LNCaP clone FGC (cell line): ENCODE measurements at regions not wholly inside any gene's neighbourhood (a gene's known extent, or its start where the extent isn't known, plus 50 kb on each side); places are given as distances from the start of the nearest gene placed in this dataset.
A peak's percentile ranks its signal among the peaks of the same experiment; 100 is the strongest.

Experiments
- DNase-seq: peaks from one replicate; pipeline ENCODE4 v3.0.0-alpha.2; 2011; ENCODE audit warnings: low read depth
- H3K4me3 ChIP-seq: 2 replicates; pipeline ENCODE4 v1.5.1; 2011; ENCODE audit warnings: mild to moderate bottlenecking, low read depth, low read length, control low read depth
- TF ChIP-seq, protein P1 (sequence below): IDR thresholded peaks from 2 replicates; pipeline ENCODE4 v1.5.1; 2012; ENCODE audit warnings: mild to moderate bottlenecking; ENCODE audit not compliant: control insufficient read depth, insufficient read depth; ENCODE audit errors: extremely low read depth

- DNase-seq: no peak
- TF ChIP-seq, protein P1, sequence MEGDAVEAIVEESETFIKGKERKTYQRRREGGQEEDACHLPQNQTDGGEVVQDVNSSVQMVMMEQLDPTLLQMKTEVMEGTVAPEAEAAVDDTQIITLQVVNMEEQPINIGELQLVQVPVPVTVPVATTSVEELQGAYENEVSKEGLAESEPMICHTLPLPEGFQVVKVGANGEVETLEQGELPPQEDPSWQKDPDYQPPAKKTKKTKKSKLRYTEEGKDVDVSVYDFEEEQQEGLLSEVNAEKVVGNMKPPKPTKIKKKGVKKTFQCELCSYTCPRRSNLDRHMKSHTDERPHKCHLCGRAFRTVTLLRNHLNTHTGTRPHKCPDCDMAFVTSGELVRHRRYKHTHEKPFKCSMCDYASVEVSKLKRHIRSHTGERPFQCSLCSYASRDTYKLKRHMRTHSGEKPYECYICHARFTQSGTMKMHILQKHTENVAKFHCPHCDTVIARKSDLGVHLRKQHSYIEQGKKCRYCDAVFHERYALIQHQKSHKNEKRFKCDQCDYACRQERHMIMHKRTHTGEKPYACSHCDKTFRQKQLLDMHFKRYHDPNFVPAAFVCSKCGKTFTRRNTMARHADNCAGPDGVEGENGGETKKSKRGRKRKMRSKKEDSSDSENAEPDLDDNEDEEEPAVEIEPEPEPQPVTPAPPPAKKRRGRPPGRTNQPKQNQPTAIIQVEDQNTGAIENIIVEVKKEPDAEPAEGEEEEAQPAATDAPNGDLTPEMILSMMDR: no peak
- H3K4me3 ChIP-seq: no peak overlapping the region
Measured at GRCh38 chr6:14278446-14278845, 160.9 kb downstream of the CD83 start.

- no peak for DNase-seq
- TF ChIP-seq, protein P1: no peak
- H3K4me3 ChIP-seq: no peak overlapping the region
Measured at GRCh38 chr6:14280006-14280510, 162.5 kb downstream of the CD83 start.

- no peak for DNase-seq
- H3K4me3 ChIP-seq: no peak overlapping the region
- TF ChIP-seq, protein P1: peak; percentile 36
Measured at GRCh38 chr6:14280766-14281293, 163.3 kb downstream of the CD83 start.

DNA sequence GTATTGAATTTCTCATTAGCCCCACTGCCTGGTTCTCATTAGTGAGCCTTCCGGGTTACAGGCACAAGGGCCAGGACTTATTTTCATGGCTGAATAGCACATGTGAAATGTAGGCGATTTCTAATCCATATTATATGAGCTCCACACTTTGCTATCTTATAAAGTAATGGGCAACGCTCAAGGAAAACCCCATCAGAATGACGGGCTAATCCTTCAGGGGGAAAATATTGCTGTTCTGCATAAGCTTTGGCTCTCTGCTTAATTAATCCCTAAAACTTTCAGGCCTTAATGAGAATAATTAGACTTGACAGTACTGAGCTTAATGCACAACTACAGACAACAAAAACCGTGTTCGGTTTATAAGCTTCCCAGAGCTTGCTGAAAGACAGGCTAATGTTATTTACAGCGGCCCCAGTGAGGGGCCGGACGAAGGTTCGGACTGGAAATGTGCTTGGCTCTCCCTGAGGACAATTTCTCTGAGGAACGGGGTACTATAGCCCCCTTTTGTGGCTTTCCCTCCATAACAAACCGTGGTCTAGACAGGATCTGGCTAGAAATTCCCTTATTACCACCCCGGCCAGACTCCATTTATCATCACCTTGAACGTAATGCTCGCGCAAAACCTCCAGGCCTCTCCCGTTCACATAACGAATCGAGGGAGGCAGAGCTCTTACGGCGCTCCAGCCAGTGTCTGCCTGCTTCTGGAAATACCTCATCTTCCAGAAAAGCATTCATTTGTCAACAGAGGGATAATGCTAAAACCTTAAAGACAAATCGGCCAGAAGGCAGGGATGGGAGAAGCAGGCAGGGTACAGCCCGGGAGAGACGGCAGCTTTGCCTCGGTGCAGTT is 164.5 kb downstream of the CD83 start:
- TF ChIP-seq, protein P1: no peak
- no peak for DNase-seq
- H3K4me3 ChIP-seq: no peak overlapping the region

- TF ChIP-seq, protein P1: no peak
- no peak overlapping the region for H3K4me3 ChIP-seq
- DNase-seq: no peak
Measured at GRCh38 chr6:14282854-14283505, 165.4 kb downstream of the CD83 start.

- no peak overlapping the region for H3K4me3 ChIP-seq
- TF ChIP-seq, protein P1: peak; percentile 18; the same call in 1 of the 2 replicates
- DNase-seq: no peak
Measured at GRCh38 chr6:14283600-14284235, 166.1 kb downstream of the CD83 start.
